ENCODE measurements at regions not wholly inside any gene's neighbourhood (a gene's known extent, or its start where the extent isn't known, plus 50 kb on each side); places are given as distances from the start of the nearest gene placed in this dataset.
"Not testable (repeated sequence)": the region's sequence is repeated elsewhere in the genome, so short reads cannot be mapped to it uniquely, and the experiment has no call there.

DNA sequence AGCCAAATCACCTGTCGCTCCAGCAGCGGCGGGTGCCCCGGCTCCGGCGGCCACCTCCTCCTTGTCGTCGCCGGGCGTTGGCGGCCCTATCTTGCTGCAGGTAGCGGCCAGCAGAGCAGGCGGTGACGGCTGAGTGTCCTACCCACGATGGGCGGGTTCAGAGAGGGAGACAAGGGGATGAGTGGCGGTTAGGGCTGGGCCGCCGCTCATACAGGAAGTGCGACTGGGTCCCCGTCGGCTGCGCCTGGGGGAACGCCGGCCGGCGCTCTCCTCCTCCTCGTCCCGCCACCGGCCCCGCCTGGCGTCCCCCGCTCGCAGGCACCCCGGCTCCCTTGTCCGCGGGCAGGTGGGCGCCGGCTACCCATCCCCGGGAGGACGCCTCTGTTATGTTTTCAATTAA lies 1692.0 kb downstream of the SLITRK5 start:
- FAIRE-seq (no peak), DNase-seq (ENCODE audit: insufficient read length) (no peak)
- TF ChIP-seq POLR2AphosphoS5 (IDR thresholded peaks at IDR 0.05; ENCODE audit: low read depth, low read length) = no peak
- TF ChIP-seq TAF1 (IDR thresholded peaks at IDR 0.05; ENCODE audit: borderline replicate concordance, low read depth, low read length) = no peak
- no peak for TF ChIP-seq POLR2A (IDR thresholded peaks at IDR 0.05; ENCODE audit: low read depth, low read length)

GRCh38 chr13:89372193-89372592 lies 1701.0 kb downstream of the SLITRK5 start:
- TF ChIP-seq POLR2A (IDR thresholded peaks at IDR 0.05; ENCODE audit: low read depth, low read length) (no peak), POLR2AphosphoS5 (IDR thresholded peaks at IDR 0.05; ENCODE audit: low read depth, low read length) (no peak), TAF1 (IDR thresholded peaks at IDR 0.05; ENCODE audit: borderline replicate concordance, low read depth, low read length) (no peak)
- FAIRE-seq = no peak
- DNase-seq (ENCODE audit: insufficient read length) = no peak

GRCh38 chr13:89375839-89376238 lies 1704.7 kb downstream of the SLITRK5 start:
- DNase-seq (ENCODE audit: insufficient read length) (no peak), FAIRE-seq (no peak)

DNA sequence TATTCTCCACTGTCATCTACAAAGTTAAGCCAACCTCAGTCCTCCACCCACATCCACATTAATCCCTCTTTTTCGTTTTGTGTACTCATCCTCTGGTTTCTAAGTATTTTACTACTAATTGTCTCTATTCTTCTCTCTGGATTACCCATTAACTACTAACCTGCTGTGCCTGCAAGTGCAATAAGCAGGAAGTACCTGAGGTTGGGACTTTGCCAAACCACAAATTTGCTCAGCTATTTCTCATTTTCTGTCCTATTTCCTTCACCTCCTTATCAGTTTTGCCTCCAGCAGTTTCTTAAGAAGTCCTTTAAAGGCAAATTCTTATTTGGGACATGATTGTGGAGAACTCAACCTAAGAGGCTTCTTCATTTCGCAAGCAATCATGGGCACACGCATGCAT lies 1708.9 kb downstream of the SLITRK5 start:
- DNase-seq (ENCODE audit: insufficient read length) (no peak), FAIRE-seq (no peak)
- TF ChIP-seq TAF1 (IDR thresholded peaks at IDR 0.05; ENCODE audit: borderline replicate concordance, low read depth, low read length) (no peak), POLR2A (IDR thresholded peaks at IDR 0.05; ENCODE audit: low read depth, low read length) (no peak), POLR2AphosphoS5 (IDR thresholded peaks at IDR 0.05; ENCODE audit: low read depth, low read length) (no peak)

More at GRCh38 chr13:89375839-89376238, 1704.7 kb downstream of the SLITRK5 start:
- TF ChIP-seq POLR2A (IDR thresholded peaks at IDR 0.05; ENCODE audit: low read depth, low read length) = no peak

DNA sequence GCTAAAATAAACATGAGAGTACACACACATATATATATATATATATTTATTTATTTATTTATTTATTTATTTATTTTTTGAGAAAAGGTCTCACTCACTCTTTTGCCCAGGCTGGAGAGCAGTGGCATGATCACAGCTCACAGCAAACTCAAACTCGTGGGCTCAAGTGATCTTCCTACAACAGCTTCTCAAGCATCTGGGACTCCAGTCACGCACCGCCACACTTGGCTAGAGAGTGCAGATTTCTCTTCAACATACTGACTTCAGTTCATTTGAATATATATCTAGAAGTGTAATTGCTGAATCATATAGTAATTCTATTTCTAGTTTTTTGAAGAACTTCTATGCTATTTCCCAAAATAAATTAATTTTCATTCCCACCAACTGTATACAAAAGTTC lies 1711.8 kb downstream of the SLITRK5 start:
- DNase-seq (ENCODE audit: insufficient read length) = no peak
- TF ChIP-seq POLR2AphosphoS5 (IDR thresholded peaks at IDR 0.05; ENCODE audit: low read depth, low read length) = no peak
- no peak for FAIRE-seq

DNA sequence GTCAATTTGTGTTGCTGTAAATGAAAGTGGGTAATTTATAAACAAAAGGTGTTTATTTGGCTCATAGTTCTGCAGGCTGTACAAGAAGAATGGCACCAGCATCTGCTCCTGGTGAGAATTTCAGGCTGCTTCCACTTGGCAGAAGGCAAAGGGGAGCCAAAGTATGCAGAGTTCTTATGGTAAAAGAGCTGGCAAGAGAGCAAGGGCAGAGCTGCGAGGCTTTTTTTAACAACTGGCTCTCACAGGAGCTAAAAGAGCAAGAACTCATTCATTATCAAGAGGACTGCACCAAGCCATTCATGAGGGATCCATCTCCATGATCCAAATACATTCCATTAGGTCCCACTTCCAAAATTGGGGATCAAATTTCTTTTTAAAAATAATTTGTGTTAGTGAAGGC lies 1712.7 kb downstream of the SLITRK5 start:
- DNase-seq (ENCODE audit: insufficient read length) (no peak), FAIRE-seq (no peak)
- TF ChIP-seq POLR2A (IDR thresholded peaks at IDR 0.05; ENCODE audit: low read depth, low read length) (no peak), POLR2AphosphoS5 (IDR thresholded peaks at IDR 0.05; ENCODE audit: low read depth, low read length) (no peak)

- TF ChIP-seq POLR2AphosphoS5 (IDR thresholded peaks at IDR 0.05; ENCODE audit: low read depth, low read length) = no peak
- no peak for TF ChIP-seq TAF1 (IDR thresholded peaks at IDR 0.05; ENCODE audit: borderline replicate concordance, low read depth, low read length)
- TF ChIP-seq POLR2A (IDR thresholded peaks at IDR 0.05; ENCODE audit: low read depth, low read length) = no peak
- FAIRE-seq (no peak), DNase-seq (ENCODE audit: insufficient read length) (no peak)
Measured at GRCh38 chr13:89393758-89394304, 1722.7 kb downstream of the SLITRK5 start.

- FAIRE-seq = no peak
- no peak for DNase-seq (ENCODE audit: insufficient read length)
- no peak for TF ChIP-seq POLR2AphosphoS5 (IDR thresholded peaks at IDR 0.05; ENCODE audit: low read depth, low read length)
- no peak for TF ChIP-seq POLR2A (IDR thresholded peaks at IDR 0.05; ENCODE audit: low read depth, low read length)
- TF ChIP-seq TAF1 (IDR thresholded peaks at IDR 0.05; ENCODE audit: borderline replicate concordance, low read depth, low read length) = no peak
Measured at GRCh38 chr13:89401264-89401675, 1730.1 kb downstream of the SLITRK5 start.

GRCh38 chr13:89402211-89402610 lies 1731.0 kb downstream of the SLITRK5 start:
- FAIRE-seq = no peak
- DNase-seq (ENCODE audit: insufficient read length) = no peak
- TF ChIP-seq TAF1 (IDR thresholded peaks at IDR 0.05; ENCODE audit: borderline replicate concordance, low read depth, low read length) = no peak
- TF ChIP-seq POLR2A (IDR thresholded peaks at IDR 0.05; ENCODE audit: low read depth, low read length) = no peak
- TF ChIP-seq POLR2AphosphoS5 (IDR thresholded peaks at IDR 0.05; ENCODE audit: low read depth, low read length) = no peak

DNA sequence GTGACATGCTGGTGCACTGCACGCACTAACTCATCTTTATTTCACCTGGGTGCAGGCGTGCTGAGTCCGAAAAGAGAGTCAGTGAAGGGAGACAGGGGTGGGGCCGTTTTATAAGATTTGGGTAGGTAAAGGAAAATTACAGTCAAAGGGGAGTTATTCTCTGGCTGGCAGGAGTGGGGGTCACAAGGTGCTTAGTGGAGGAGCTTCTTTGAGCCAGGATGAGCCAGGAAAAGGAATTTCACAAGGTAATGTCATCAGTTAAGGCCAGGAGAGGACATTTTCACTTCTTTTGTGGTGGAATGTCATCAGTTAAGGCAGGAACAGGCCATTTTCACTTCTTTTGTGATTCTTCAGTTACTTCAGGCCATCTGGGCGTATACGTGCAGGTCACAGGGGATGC lies 1734.9 kb downstream of the SLITRK5 start:
- not testable (repeated sequence) for DNase-seq (ENCODE audit: insufficient read length); FAIRE-seq

- DNase-seq (ENCODE audit: insufficient read length) (no peak), FAIRE-seq (no peak)
- TF ChIP-seq POLR2A (IDR thresholded peaks at IDR 0.05; ENCODE audit: low read depth, low read length) (no peak), POLR2AphosphoS5 (IDR thresholded peaks at IDR 0.05; ENCODE audit: low read depth, low read length) (no peak), TAF1 (IDR thresholded peaks at IDR 0.05; ENCODE audit: borderline replicate concordance, low read depth, low read length) (no peak)
Measured at GRCh38 chr13:89407357-89407756, 1736.2 kb downstream of the SLITRK5 start.

GRCh38 chr13:89432997-89433396 lies 1761.8 kb downstream of the SLITRK5 start:
- FAIRE-seq = no peak
- no peak for DNase-seq (ENCODE audit: insufficient read length)
- TF ChIP-seq POLR2A (IDR thresholded peaks at IDR 0.05; ENCODE audit: low read depth, low read length) (no peak), POLR2AphosphoS5 (IDR thresholded peaks at IDR 0.05; ENCODE audit: low read depth, low read length) (no peak), TAF1 (IDR thresholded peaks at IDR 0.05; ENCODE audit: borderline replicate concordance, low read depth, low read length) (no peak)

DNA sequence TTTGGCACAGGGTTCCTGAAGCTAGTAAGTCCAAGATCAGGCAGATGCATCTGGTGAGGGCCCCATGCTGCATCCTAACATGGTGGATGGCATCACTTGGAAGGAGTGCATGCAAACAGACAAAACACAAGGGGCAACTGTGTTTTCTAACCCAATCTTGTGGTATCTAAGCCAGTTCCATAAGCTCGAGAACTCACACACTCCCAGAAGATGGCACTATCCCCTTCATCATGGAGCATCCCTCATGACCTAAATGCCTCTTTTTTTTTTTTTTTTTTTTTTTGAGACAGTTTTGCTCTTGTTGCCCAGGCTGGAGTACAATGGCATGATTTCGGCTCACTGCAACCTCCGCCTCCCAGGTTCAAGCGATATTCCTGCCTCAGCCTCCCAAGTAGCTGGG lies 1763.5 kb downstream of the SLITRK5 start:
- not testable (repeated sequence) for FAIRE-seq

More for the DNA sequence above, 1763.5 kb downstream of the SLITRK5 start:
- DNase-seq (ENCODE audit: insufficient read length) = not testable (repeated sequence)

Measured in GM12892 (cell line).